Endodermal cell (in vitro differentiated cells): ENCODE measurements at regions not wholly inside any gene's neighbourhood (a gene's known extent, or its start where the extent isn't known, plus 50 kb on each side); places are given as distances from the start of the nearest gene placed in this dataset.
"Not testable (repeated sequence)": the region's sequence is repeated elsewhere in the genome, so short reads cannot be mapped to it uniquely, and the experiment has no call there.

Experiments
- DNase-seq: peaks from one replicate; pipeline ENCODE4 v3.0.0-alpha.2; 2017
- H3K27ac ChIP-seq: 2 replicates; pipeline ENCODE4 v1.5.1; 2013; ENCODE audit warnings: mild to moderate bottlenecking, low read depth, low read length, moderate library complexity
- H3K27me3 ChIP-seq: 2 replicates; pipeline ENCODE4 v1.6.1; 2013; ENCODE audit warnings: mild to moderate bottlenecking, low read length, moderate library complexity; ENCODE audit not compliant: insufficient read depth, control insufficient read depth, poor library complexity, severe bottlenecking
- H3K36me3 ChIP-seq: 2 replicates; pipeline ENCODE4 v1.7.0; 2013; ENCODE audit warnings: mild to moderate bottlenecking, low read length, moderate library complexity; ENCODE audit not compliant: control insufficient read depth, insufficient read depth
- H3K4me1 ChIP-seq: one replicate; pipeline ENCODE4 v1.7.0; 2013; ENCODE audit warnings: low read length; ENCODE audit not compliant: control insufficient read depth, insufficient read depth
- H3K4me3 ChIP-seq: 2 replicates; pipeline ENCODE4 v1.5.1; 2013; ENCODE audit warnings: mild to moderate bottlenecking, low read length, moderate library complexity
- H3K9ac ChIP-seq: 2 replicates; pipeline ENCODE4 v1.6.1; 2013; ENCODE audit warnings: mild to moderate bottlenecking, low read length, moderate library complexity; ENCODE audit not compliant: poor library complexity, severe bottlenecking; ENCODE audit errors: extremely low read depth
- H3K9me3 ChIP-seq: 2 replicates; pipeline ENCODE4 v1.6.1; 2013; ENCODE audit warnings: mild to moderate bottlenecking, low read length, moderate library complexity; ENCODE audit not compliant: control insufficient read depth
- H3K27ac Mint-ChIP-seq: 2 replicates; pipeline ENCODE4 v1.8.0; 2020; ENCODE audit warnings: mixed read lengths
- H3K27me3 Mint-ChIP-seq: 2 replicates; pipeline ENCODE4 v1.8.0; 2021; ENCODE audit warnings: mild to moderate bottlenecking, mixed read lengths; ENCODE audit not compliant: insufficient read depth
- H3K36me3 Mint-ChIP-seq: 2 replicates; pipeline ENCODE4 v1.8.0; 2020; ENCODE audit warnings: low read depth, mixed read lengths
- H3K4me1 Mint-ChIP-seq: 2 replicates; pipeline ENCODE4 v1.8.0; 2020; ENCODE audit warnings: mixed read lengths
- H3K4me3 Mint-ChIP-seq: 2 replicates; pipeline ENCODE4 v1.8.0; 2020; ENCODE audit warnings: mild to moderate bottlenecking, moderate library complexity, mixed read lengths
- H3K9me3 Mint-ChIP-seq: 2 replicates; pipeline ENCODE4 v1.8.0; 2020; ENCODE audit warnings: mild to moderate bottlenecking, mixed read lengths
- CTCF ChIP-seq: fragments of 200-600 bp; sonication (generic); conservative IDR thresholded peaks from 2 replicates; pipeline ENCODE4 v1.5.0; 2021; ENCODE audit warnings: antibody characterized with exemption, mild to moderate bottlenecking
- whole genome bisulfite sequencing, 2 experiments: methylation state at CpG; one replicate each; pipeline versions ENCODE4 v1.1.5 to v1.1.7; 2013; ENCODE audit warnings: missing lambda C conversion rate in 2 of 2, mixed read lengths in 1 of 2; ENCODE audit not compliant: insufficient coverage in 1 of 2, insufficient read length in 1 of 2; 5-methylcytosine and 5-hydroxymethylcytosine counted together

GRCh38 chr11:121379145-121379810, 72.8 kb upstream of the SORL1 start:
- Mint-ChIP-seq H3K4me1 (peaks cover 35% of the 10 kb centered on the region), H3K27ac (peak overlapping the region; percentile 75)
- H3K9ac ChIP-seq, H3K9me3 Mint-ChIP-seq, H3K27me3 Mint-ChIP-seq, H3K36me3 Mint-ChIP-seq, H3K36me3 ChIP-seq, H3K9me3 ChIP-seq, H3K4me3 Mint-ChIP-seq, H3K4me1 ChIP-seq, H3K27me3 ChIP-seq, H3K4me3 ChIP-seq, H3K27ac ChIP-seq: not testable (repeated sequence)
- peak; percentile 87 for DNase-seq
- peak; percentile 80 for TF ChIP-seq CTCF
- WGBS, 2 experiments: 85 to 100% methylated on average over 1 to 2 of the region's 2 CpGs

GRCh38 chr11:121383716-121384115, 68.4 kb upstream of the SORL1 start:
- no peaks in the 10 kb centered on the region for H3K9me3 Mint-ChIP-seq
- H3K9me3 ChIP-seq: no peaks in the 10 kb centered on the region
- DNase-seq: no peak
- H3K4me3 Mint-ChIP-seq: no peak overlapping the region
- H3K27ac Mint-ChIP-seq: no peak overlapping the region
- H3K4me1 Mint-ChIP-seq: peaks cover 23% of the 10 kb centered on the region
- H3K27me3 ChIP-seq: no peaks in the 10 kb centered on the region
- peaks cover 1% of the 10 kb centered on the region for H3K27me3 Mint-ChIP-seq
- H3K9ac ChIP-seq: no peak overlapping the region
- no peaks in the 10 kb centered on the region for H3K4me1 ChIP-seq
- H3K36me3 ChIP-seq: no peaks in the 10 kb centered on the region
- TF ChIP-seq CTCF: no peak
- no peaks in the 10 kb centered on the region for H3K36me3 Mint-ChIP-seq
- H3K4me3 ChIP-seq: no peak overlapping the region
- no peak overlapping the region for H3K27ac ChIP-seq
- WGBS, 2 experiments: 92 to 96% methylated on average over 4 of the region's 4 CpGs

- Mint-ChIP-seq H3K9me3 (no peaks in the 10 kb centered on the region), H3K4me1 (peaks cover 15% of the 10 kb centered on the region), H3K27me3 (peaks cover 1% of the 10 kb centered on the region), H3K36me3 (no peaks in the 10 kb centered on the region), H3K27ac (no peak overlapping the region), H3K4me3 (no peak overlapping the region)
- no peaks in the 10 kb centered on the region for H3K27me3 ChIP-seq
- H3K36me3 ChIP-seq: no peaks in the 10 kb centered on the region
- H3K27ac ChIP-seq: no peak overlapping the region
- peaks cover 7% of the 10 kb centered on the region for H3K4me1 ChIP-seq
- no peak for TF ChIP-seq CTCF
- H3K9ac ChIP-seq: no peak overlapping the region
- DNase-seq: no peak
- 80 to 87% methylated on average over 1 of the region's 1 CpG for WGBS, 2 experiments
- no peak overlapping the region for H3K4me3 ChIP-seq
- no peaks in the 10 kb centered on the region for H3K9me3 ChIP-seq
These were observed 66.4 kb upstream of the SORL1 start for GRCh38 chr11:121385688-121386087.
